H1 (cell line): ENCODE measurements at regions not wholly inside any gene's neighbourhood (a gene's known extent, or its start where the extent isn't known, plus 50 kb on each side); places are given as distances from the start of the nearest gene placed in this dataset.

Experiments used
- CTCF ChIA-PET: fragments of 300-600 bp; sonication (Branson Sonifier 250); formaldehyde crosslinking; loops from one replicate; lab custom pipeline; 2021; ENCODE audit not compliant: partially characterized antibody; lab: Charles Lee
- POLR2A ChIA-PET: fragments of 300-600 bp; sonication (Branson Sonifier 250); formaldehyde crosslinking; loops from one replicate; lab custom pipeline; 2021; ENCODE audit warnings: inconsistent platforms; ENCODE audit not compliant: partially characterized antibody; lab: Charles Lee
- DNase-seq, 2 experiments: peaks; one replicate each; pipeline versions ENCODE4 v3.0.0 to v3.0.0-alpha.2; 2010 to 2022; ENCODE audit warnings: low spot score in 2 of 2, low read depth in 1 of 2, mixed read lengths in 1 of 2
- FAIRE-seq: peaks from 2 replicates; lab custom pipeline; 2011; peaks lifted over from hg19 to GRCh38; lab: Jason Lieb, UNC
- H2AFZ ChIP-seq: 2 replicates; pipeline ENCODE4 v1.8.1; 2012; ENCODE audit warnings: low read length, inconsistent platforms
- H2AK5ac ChIP-seq: 2 replicates; pipeline ENCODE4 v1.6.1; 2013; ENCODE audit warnings: low read depth, low read length
- H2BK120ac ChIP-seq: replicated peaks from 2 replicates; pipeline ENCODE3; 2013; ENCODE audit warnings: low read depth, low read length, inconsistent platforms
- H2BK12ac ChIP-seq: 2 replicates; pipeline ENCODE4 v1.6.1; 2013; ENCODE audit warnings: low read depth, low read length
- H2BK15ac ChIP-seq: 2 replicates; pipeline ENCODE4 v1.6.1; 2013; ENCODE audit warnings: low read length
- H2BK20ac ChIP-seq: 2 replicates; pipeline ENCODE4 v1.6.1; 2013; ENCODE audit warnings: low read length
- H2BK5ac ChIP-seq: 2 replicates; pipeline ENCODE4 v1.6.1; 2013; ENCODE audit warnings: low read depth, low read length
- H3K14ac ChIP-seq: 2 replicates; pipeline ENCODE4 v1.6.1; 2013; ENCODE audit warnings: inconsistent platforms; ENCODE audit not compliant: insufficient read length
- H3K18ac ChIP-seq: 2 replicates; pipeline ENCODE4 v1.6.1; 2013; ENCODE audit warnings: low read length; ENCODE audit errors: extremely low read depth
- H3K23ac ChIP-seq: 2 replicates; pipeline ENCODE4 v1.6.1; 2013; ENCODE audit warnings: inconsistent platforms; ENCODE audit not compliant: insufficient read length
- H3K23me2 ChIP-seq: 2 replicates; pipeline ENCODE4 v1.6.1; 2013; ENCODE audit warnings: low read depth, low read length
- H3K27ac ChIP-seq: 2 replicates; pipeline ENCODE4 v1.6.1; 2011; ENCODE audit warnings: low read depth, low read length, inconsistent platforms
- H3K27me3 ChIP-seq, 4 experiments: replicated peaks in 1 of 4; 1 replicate in 1 of 4; 2 replicates in 3 of 4; pipeline versions ENCODE4 v1.6.1 to v1.8.1; 2011 to 2013; ENCODE audit warnings: low read length in 3 of 4, mild to moderate bottlenecking in 3 of 4, inconsistent platforms in 2 of 4, mixed read lengths in 2 of 4, moderate library complexity in 1 of 4; ENCODE audit not compliant: control insufficient read depth in 3 of 4, insufficient read depth in 3 of 4; ENCODE audit errors: extremely low read depth in 1 of 4
- H3K36me3 ChIP-seq, 4 experiments: 2 replicates each; pipeline versions ENCODE4 v1.6.1 to v1.8.1; 2011 to 2013; ENCODE audit warnings: mild to moderate bottlenecking in 4 of 4, low read length in 3 of 4, moderate library complexity in 2 of 4, control low read depth in 1 of 4, inconsistent platforms in 1 of 4; ENCODE audit not compliant: insufficient read depth in 4 of 4, control insufficient read depth in 2 of 4
- H3K4ac ChIP-seq: replicated peaks from 2 replicates; pipeline ENCODE3; 2013; ENCODE audit warnings: low read length, low read depth, mixed read lengths, inconsistent platforms; ENCODE audit not compliant: insufficient read length
- H3K4me1 ChIP-seq, 4 experiments: replicated peaks in 1 of 4; 1 replicate in 1 of 4; 2 replicates in 3 of 4; pipeline versions ENCODE4 v1.6.1 to v1.8.1; 2011 to 2013; ENCODE audit warnings: low read length in 3 of 4, inconsistent platforms in 2 of 4, mixed read lengths in 1 of 4; ENCODE audit not compliant: insufficient read depth in 4 of 4, control insufficient read depth in 3 of 4
- H3K4me2 ChIP-seq, 2 experiments: 2 replicates each; pipeline versions ENCODE4 v1.6.1 to v1.8.1; 2011 to 2013; ENCODE audit warnings: low read depth in 2 of 2, low read length in 2 of 2, control low read depth in 1 of 2, inconsistent platforms in 1 of 2, mild to moderate bottlenecking in 1 of 2; ENCODE audit not compliant: insufficient read depth in 1 of 2
- H3K4me3 ChIP-seq, 4 experiments: fragments of 200-600, 300-600 bp in 1 of 4; sonication (generic), shearing (Covaris generic), sonication (Bioruptor Twin) in 1 of 4; 2 replicates each; pipeline versions ENCODE4 v1.5.1 to v1.8.1; 2011 to 2016; ENCODE audit warnings: low read length in 4 of 4, low read depth in 3 of 4, control low read depth in 2 of 4, inconsistent platforms in 2 of 4, mild to moderate bottlenecking in 2 of 4, mixed read lengths in 1 of 4, moderate library complexity in 1 of 4; ENCODE audit not compliant: insufficient read depth in 2 of 4; ENCODE audit errors: extremely low read depth in 1 of 4
- H3K56ac ChIP-seq: replicated peaks from 2 replicates; pipeline ENCODE3; 2013; ENCODE audit warnings: low read depth, mild to moderate bottlenecking, mixed read lengths, low read length, inconsistent platforms; ENCODE audit not compliant: insufficient read length
- H3K79me1 ChIP-seq: 2 replicates; pipeline ENCODE4 v1.6.1; 2013; ENCODE audit warnings: low read depth, low read length, control low read depth
- H3K79me2 ChIP-seq, 2 experiments: 2 replicates each; pipeline versions ENCODE4 v1.6.1 to v1.8.1; 2012 to 2013; ENCODE audit warnings: low read length in 2 of 2, mild to moderate bottlenecking in 2 of 2, inconsistent platforms in 1 of 2; ENCODE audit not compliant: insufficient read depth in 2 of 2, control insufficient read depth in 1 of 2
- H3K9ac ChIP-seq, 4 experiments: replicated peaks in 1 of 4; 1 replicate in 1 of 4; 2 replicates in 3 of 4; pipeline versions ENCODE4 v1.6.1 to v1.8.1; 2011 to 2013; ENCODE audit warnings: low read depth in 3 of 4, low read length in 3 of 4, control low read depth in 2 of 4, mild to moderate bottlenecking in 2 of 4, moderate library complexity in 2 of 4, inconsistent platforms in 1 of 4; ENCODE audit errors: extremely low read depth in 1 of 4
- H3K9me3 ChIP-seq, 2 experiments: 2 replicates each; pipeline versions ENCODE4 v1.6.1 to v1.8.1; 2012 to 2013; ENCODE audit warnings: mild to moderate bottlenecking in 2 of 2, moderate library complexity in 2 of 2, control low read depth in 1 of 2, inconsistent platforms in 1 of 2, low read depth in 1 of 2, low read length in 1 of 2, mixed read lengths in 1 of 2; ENCODE audit not compliant: insufficient read depth in 2 of 2
- H4K20me1 ChIP-seq, 2 experiments: replicated peaks in 1 of 2; 2 replicates each; pipeline versions ENCODE3 to v1.8.1; 2011 to 2013; ENCODE audit warnings: inconsistent platforms in 2 of 2, low read length in 2 of 2, mild to moderate bottlenecking in 1 of 2; ENCODE audit not compliant: insufficient read depth in 2 of 2, control insufficient read depth in 1 of 2
- H4K5ac ChIP-seq: 2 replicates; pipeline ENCODE4 v1.6.1; 2013; ENCODE audit warnings: low read length, low read depth, mixed read lengths, inconsistent platforms; ENCODE audit not compliant: insufficient read length
- H4K8ac ChIP-seq: 2 replicates; pipeline ENCODE4 v1.8.0; 2013; ENCODE audit warnings: mild to moderate bottlenecking, moderate library complexity, low read length, inconsistent platforms; ENCODE audit not compliant: insufficient read depth; ENCODE audit errors: extremely low read depth
- H4K91ac ChIP-seq: replicated peaks from 2 replicates; pipeline ENCODE3; 2013; ENCODE audit warnings: low read length, mixed read lengths, inconsistent platforms; ENCODE audit not compliant: insufficient read length
- BACH1 ChIP-seq: IDR thresholded peaks from 2 replicates; pipeline ENCODE4 v1.6.1; 2012; ENCODE audit warnings: low read length, improper control_type of control experiment
- POLR2AphosphoS5 ChIP-seq: IDR thresholded peaks from 2 replicates; pipeline ENCODE4 v1.6.1; 2011; ENCODE audit warnings: low read depth, low read length
- RNF2 ChIP-seq: fragments of 200-900, 300-1000 bp; sonication (generic); IDR thresholded peaks from 2 replicates; pipeline ENCODE4 v1.7.1; 2016; ENCODE audit warnings: borderline replicate concordance, low read depth, mild to moderate bottlenecking, antibody characterized with exemption, low read length; ENCODE audit not compliant: poor library complexity, severe bottlenecking; ENCODE audit errors: missing control alignments
- SP2 ChIP-seq: IDR thresholded peaks from 2 replicates; pipeline ENCODE4 v1.6.1; 2012; ENCODE audit warnings: mild to moderate bottlenecking, low read length, inconsistent platforms
- TAF7 ChIP-seq: optimal IDR thresholded peaks from 2 replicates; pipeline ENCODE3; 2011; ENCODE audit warnings: low read depth, mild to moderate bottlenecking, inconsistent platforms, low read length, moderate library complexity, borderline replicate concordance
- USF2 ChIP-seq: IDR thresholded peaks from 2 replicates; pipeline ENCODE4 v1.6.1; 2011; ENCODE audit warnings: low read length, improper control_type of control experiment
- WGBS, 2 experiments: shearing (Covaris generic) in 1 of 2; methylation state at CpG; one replicate each; pipeline versions ENCODE4 v1.1.6 to v1.1.7; 2013 to 2015; ENCODE audit warnings: low lambda C conversion rate in 2 of 2, mixed read lengths in 2 of 2, inconsistent platforms in 1 of 2, low coverage in 1 of 2, missing lambda C conversion rate in 1 of 2; ENCODE audit not compliant: insufficient replicate concordance in 2 of 2, insufficient coverage in 1 of 2, insufficient read length in 1 of 2; ENCODE audit errors: extremely low coverage in 1 of 2, missing lambda C conversion rate in 1 of 2; 5-methylcytosine and 5-hydroxymethylcytosine counted together

- Histone ChIP-seq H2BK12ac (no peak overlapping the region), H2BK20ac (no peak overlapping the region), H3K23me2 (no peaks in the 10 kb centered on the region), H4K8ac (no peak overlapping the region), H2BK15ac (no peak overlapping the region), H2BK120ac (no peak overlapping the region), H3K36me3 (no peaks in the 10 kb centered on the region), H3K14ac (no peak overlapping the region), H3K9ac (no peak overlapping the region), H4K5ac (no peak overlapping the region), H3K4ac (no peak overlapping the region), H3K56ac (no peak overlapping the region), H4K91ac (no peak overlapping the region), H3K9me3 (no peaks in the 10 kb centered on the region), H2BK5ac (no peak overlapping the region), H3K23ac (no peak overlapping the region), H2AFZ (no peak overlapping the region), H4K20me1 (no peaks in the 10 kb centered on the region), H3K79me2 (no peaks in the 10 kb centered on the region), H3K4me3 (no peak overlapping the region), H3K4me1 (no peaks in the 10 kb centered on the region), H2AK5ac (no peak overlapping the region), H3K79me1 (no peaks in the 10 kb centered on the region), H3K18ac (no peak overlapping the region), H3K27ac (no peak overlapping the region), H3K27me3 (no peaks in the 10 kb centered on the region), H3K4me2 (no peak overlapping the region)
- POLR2A ChIA-PET: no interaction called here
- FAIRE-seq (no peak), DNase-seq (no peak)
- CTCF ChIA-PET: no interaction called here
- 88% methylated on average over 2 of the region's 2 CpGs; no CpG with 5 or more reads in 1 of the 2 experiments for WGBS, 2 experiments
- TF ChIP-seq TAF7: no peak
- no peak for TF ChIP-seq SP2
- no peak for TF ChIP-seq USF2
- TF ChIP-seq RNF2: no peak
- no peak for TF ChIP-seq BACH1
- no peak for TF ChIP-seq POLR2AphosphoS5
Observed at GRCh38 chr15:84111575-84111974, 124.0 kb upstream of the GOLGA6L4 start.
